ENCODE measurements at regions not wholly inside any gene's neighbourhood (a gene's known extent, or its start where the extent isn't known, plus 50 kb on each side); places are given as distances from the start of the nearest gene placed in this dataset.

DNA sequence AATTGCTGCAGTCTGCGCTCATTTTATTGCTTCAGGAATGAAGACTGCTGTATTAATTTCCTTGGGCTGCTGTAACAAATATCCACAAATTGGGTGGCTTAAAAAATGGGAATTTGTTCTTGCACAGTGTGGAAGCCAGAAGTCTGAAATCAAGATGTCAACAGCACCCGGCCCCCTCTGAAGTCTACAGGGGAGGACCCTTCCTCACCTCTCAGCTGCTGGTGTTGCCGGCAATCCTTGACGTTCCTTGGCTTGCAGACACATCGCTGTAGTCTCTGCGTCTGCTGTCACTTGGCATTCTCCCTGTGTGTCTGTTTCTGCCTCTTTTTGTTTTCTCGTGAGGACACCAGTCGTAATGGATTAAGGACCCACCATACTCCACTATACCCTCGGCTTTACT, 166.2 kb downstream of the PTPN20 start:
- DNase-seq (ENCODE audit: low read depth in 1 of 2, low spot score in 1 of 2): no peak

DNA sequence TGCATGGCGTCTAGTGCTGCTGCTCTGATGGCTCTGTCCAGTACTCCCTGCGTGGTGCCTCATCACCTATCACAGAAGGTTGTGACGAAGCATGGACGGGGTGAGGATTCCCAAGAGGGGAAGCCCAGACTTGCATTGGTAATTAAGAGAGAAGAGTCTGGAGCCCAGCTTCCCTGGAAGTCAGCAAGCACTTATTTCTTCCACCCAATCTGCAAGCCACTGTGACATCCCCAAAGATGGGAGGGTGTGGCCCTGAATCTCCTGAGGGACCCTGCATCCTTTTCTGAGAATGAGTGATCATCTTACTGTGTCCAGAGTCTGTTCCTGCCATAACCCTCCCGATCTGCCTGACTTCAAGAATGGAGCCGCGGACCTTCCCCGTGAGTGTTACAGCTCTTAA, 166.7 kb downstream of the PTPN20 start:
- DNase-seq (ENCODE audit: low read depth in 1 of 2, low spot score in 1 of 2): no peak

DNA sequence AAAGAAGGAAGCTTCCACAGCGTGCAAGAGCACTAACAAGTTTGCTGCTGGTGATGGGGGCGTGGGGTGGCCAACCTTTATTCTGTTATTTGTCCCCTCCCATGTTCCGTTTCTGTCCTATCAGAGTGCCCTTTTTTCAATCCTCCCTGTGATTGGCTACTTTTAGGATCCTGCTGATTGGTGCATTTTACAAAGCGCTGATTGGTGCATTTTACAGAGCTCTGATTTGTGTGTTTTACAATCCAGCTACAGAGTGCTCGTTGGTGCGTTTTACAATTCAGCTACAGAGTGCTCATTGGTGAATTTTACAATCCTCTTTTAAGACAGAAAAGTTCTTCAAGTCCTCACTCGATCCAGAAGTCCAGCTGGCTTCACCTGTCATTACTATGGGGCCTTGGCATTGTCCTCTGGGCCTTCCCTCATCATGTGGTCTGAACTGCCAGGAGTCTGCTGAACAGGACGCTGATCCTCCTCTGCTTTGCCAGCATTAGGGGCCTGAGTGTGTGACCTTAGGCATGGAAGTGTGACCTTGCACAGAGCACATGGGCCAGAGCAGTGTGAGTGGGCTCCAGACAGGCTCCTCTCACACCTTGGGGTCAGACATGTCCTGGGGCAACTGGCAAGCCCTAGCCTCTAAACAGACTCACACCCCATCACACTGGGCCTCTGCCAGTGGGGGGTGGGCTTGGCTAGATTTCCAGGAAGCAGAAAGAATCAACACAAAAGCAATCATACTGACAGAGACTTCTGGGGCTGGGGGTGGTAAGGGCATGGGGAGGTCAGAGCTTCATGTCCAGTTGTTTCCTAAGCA, 167.4 kb downstream of the PTPN20 start:
- DNase-seq (ENCODE audit: low read depth in 1 of 2, low spot score in 1 of 2): no peak

DNA sequence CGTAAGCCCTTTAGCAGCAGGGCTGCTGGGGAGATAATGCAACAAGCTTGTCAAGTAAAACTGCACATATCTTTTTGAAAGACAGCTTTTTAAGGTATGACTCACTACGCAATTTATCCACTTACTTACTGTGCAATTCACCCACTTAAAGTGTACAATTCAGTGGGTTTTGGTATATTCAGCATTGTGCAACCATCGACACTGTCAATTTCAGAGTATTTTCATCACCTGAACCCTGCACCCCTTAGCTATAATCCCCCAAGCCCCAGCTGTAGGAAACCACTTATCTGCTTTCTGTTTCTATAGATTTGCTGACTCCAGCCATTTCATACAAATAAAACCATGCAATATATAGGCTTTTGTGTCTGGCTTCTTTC, 168.0 kb downstream of the PTPN20 start:
- DNase-seq (ENCODE audit: low read depth in 1 of 2, low spot score in 1 of 2): no peak

DNA sequence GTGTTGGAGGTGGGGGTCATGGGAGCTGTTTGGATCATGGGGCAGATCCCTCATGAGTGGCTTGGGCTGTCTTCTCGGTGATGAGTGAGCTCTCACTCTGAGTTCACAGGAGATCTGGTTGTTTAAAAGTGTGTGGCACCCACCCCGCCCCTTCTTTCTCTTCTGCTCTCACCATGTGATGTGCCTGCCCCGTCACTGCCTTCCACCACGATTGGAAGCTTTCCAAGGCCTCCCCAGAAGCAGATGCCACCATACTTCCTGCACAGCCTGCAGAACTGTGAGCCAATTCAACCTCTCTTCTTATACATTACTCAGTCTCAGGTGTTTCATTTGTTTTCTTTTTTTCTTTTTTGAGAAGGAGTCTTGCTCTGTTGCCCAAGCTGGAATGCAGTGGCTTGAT, 170.0 kb downstream of the PTPN20 start:
- no peak for DNase-seq (ENCODE audit: low read depth in 1 of 2, low spot score in 1 of 2)

DNA sequence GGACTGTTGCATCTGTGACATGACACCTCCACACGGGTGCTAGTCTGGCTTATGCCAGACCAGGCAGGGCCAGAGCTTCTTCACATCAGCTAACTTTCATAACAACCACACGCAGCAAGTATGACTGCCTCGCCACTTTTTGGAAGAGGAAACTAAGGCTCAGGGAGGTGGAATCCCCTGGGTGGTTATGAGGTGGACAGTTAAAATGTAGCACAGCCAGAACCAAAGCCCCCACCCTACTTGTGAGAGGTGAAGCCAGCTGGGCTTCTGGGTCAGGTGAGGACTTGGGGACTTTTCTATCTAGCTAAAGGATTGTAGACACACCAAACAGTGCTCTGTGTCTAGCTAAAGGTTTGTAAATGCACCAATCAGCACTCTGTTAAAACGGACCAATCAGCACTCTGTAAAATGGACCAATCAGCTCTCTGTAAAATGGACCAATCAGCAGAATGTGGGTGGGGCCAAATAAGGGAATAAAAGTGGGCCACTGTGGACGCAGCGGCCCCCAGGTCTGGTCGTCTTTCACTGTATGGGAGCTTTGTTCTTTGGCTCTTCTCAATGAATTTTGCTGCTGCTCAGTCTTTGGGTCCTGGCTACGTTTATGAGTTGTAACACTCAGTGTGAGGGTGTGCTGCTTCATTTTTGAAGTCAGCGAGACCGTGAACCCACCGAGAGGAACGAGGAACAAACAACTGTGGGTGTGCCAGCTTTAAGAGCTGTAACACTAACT, 171.0 kb downstream of the PTPN20 start:
- DNase-seq (ENCODE audit: low read depth in 1 of 2, low spot score in 1 of 2): no peak

DNA sequence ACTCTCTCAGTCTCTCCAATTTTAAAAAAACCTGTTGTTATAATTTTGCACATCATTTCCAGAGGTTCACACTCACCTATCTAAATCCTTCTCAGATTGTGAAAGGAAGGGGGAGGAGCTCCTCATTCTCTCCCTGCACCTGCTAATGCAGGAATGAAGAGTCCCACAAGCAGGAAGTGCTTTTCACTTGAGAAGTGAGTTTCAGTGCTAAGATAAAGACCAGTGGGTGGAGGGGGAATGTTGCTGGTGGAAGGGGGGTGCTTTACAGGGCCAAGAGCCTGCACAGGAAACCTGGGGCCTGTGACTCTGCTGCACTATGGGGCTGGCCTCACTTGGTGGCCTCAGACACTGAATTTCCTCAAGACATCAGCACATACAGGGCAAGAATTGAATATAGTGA, 176.4 kb downstream of the PTPN20 start:
- DNase-seq (ENCODE audit: low read depth in 1 of 2, low spot score in 1 of 2): no peak

DNA sequence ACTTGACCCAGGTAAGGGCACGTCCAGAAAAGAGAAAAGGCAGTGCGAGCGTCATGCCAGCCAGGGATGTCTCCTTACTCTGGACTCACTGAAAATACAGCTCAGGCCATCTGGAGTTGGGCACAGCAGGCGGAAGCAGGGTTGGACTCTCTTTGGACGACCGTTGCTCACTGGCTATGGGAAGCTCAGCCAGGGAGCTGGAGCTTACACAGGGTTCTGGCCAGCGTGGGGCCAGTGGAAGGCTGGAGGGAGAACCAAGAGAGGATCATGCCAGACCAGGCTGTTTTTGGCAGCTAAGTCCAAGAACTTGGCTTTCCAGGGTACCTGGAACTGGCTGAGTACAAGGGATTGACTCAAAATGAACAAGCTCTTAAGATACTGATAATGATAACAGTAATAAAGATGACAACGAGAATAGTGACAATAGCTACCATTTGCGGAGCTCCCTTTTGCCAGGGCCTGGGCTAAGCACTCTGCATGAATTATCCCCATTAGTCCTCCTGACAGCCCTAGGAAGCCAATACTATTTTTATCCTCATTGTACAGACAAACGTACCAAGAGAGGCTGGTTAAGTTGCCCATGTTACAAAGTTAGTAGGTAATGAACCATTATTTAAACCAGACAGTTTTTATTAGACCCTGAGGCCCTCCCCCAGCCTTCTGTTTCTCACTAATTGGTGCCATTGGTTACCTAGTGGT, 177.6 kb downstream of the PTPN20 start:
- DNase-seq (ENCODE audit: low read depth in 1 of 2, low spot score in 1 of 2): no peak

DNA sequence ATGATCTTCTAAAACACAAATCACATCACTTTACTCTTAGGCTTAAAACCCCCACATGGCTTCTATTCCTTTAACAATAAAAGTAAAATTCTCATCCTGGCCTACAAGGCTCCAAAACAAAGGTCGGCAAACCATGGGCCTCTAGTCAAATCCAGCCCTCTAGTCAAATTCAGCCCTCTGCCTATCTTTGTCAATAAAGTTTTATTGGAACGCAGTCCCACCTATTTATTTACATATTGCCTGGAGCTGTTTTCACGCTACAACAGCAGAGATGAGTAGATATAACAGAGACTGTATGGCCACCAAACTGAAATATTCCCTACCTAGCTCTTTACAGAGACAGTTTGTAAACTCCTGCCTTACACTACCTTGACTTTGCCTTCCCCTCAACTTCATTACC, 178.8 kb downstream of the PTPN20 start:
- no peak for DNase-seq (ENCODE audit: low read depth in 1 of 2, low spot score in 1 of 2)

DNA sequence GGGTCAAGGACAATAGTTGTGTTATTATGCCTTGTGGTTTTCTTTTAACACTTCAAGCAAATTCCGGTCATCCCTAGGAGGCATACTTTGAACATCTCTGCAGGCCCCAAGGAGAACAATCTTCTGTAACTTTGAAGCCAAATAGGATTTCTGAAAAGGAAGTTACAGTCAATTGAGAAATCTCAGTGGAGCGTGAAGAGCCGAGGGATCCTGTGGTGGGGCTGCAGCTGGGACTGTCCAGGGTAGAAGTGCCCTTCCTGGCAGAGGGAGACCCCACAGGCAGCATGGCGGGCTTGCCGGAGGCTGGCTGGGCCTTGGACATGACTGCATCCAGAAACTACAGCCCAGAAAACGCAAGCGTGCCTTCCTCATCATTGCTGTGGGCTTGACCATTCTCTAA, 179.7 kb downstream of the PTPN20 start:
- DNase-seq (ENCODE audit: low read depth in 1 of 2, low spot score in 1 of 2): no peak

DNA sequence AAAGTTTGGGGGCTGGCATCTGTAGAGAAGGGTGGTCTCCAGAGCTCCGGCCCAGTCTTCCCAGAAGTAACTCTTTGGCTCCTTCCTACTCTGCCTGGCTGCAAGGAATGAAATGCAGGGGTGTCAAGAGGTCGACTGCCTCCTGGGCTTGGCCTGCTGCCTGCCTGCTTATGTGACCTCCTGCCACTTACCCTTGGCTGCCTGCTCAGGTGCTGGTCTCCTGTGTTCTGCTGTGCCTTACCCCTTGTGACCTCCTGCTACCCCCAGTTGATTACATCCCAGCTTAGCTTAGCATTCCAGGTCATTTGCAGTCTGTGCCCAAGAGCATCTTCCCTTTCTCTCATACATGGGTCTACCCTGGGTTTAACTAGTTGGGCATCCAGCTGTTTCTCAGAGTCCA, 180.2 kb downstream of the PTPN20 start:
- DNase-seq (ENCODE audit: low read depth in 1 of 2, low spot score in 1 of 2): no peak

DNA sequence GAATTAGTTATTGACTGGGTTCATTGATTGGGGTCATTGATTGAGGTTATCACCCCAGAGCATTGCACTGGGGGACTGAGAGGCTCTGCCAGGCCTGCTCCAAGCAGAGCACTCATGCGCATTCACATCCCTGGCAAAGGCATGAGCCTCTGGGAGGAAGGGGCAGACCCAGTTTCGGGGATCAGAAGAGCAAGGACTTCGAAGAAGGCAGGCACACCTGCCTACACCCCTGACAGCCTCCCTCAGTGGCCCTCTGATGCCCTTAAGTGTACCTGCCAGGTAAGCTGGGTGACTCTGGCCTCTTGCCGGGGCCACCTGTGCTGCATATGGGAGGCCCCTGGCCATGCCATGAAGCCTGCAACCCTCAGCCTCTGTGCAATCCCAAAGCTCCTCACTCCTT, 181.1 kb downstream of the PTPN20 start:
- no peak for DNase-seq (ENCODE audit: low read depth in 1 of 2, low spot score in 1 of 2)

DNA sequence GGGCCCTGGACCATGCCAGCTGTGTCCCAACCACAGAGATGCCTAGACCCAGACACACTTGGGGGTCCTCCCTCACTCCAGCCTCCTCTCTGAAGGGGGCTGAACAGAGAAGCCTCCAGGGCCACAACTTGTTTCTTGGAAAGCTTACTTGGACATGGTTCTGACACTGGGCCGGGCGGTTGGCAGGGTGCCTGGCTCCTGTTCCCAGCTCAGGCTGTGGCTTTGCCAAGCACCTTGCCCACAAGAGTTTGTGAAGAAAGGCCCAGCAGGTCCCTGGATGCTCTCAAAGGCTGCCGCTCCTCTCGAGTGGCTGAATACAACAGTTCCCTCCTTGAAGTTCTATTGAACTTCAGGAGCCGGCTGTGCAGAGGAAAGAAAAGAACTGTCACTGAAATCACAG, 181.6 kb downstream of the PTPN20 start:
- no peak for DNase-seq (ENCODE audit: low read depth in 1 of 2, low spot score in 1 of 2)

DNA sequence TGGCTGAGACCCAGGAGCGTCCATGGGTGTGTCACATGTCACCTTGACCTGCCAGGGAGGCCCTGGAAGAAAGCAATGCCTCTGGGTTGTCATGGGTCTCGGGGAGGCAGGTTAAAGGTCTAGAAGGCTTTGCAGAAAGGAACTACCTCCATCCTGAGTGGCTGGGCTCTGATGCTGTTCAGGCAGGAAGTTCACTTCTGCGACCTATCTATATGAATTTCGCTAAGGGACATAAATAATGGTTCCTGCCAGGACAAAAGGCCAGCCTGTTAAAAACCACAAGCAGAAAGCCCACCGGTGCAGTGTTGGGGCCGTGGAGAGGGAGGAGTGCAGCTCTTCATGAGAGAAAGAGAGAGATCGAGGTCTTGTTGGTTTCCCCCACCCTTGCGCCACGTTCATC, 182.9 kb downstream of the PTPN20 start:
- no peak for DNase-seq (ENCODE audit: low read depth in 1 of 2, low spot score in 1 of 2)

DNA sequence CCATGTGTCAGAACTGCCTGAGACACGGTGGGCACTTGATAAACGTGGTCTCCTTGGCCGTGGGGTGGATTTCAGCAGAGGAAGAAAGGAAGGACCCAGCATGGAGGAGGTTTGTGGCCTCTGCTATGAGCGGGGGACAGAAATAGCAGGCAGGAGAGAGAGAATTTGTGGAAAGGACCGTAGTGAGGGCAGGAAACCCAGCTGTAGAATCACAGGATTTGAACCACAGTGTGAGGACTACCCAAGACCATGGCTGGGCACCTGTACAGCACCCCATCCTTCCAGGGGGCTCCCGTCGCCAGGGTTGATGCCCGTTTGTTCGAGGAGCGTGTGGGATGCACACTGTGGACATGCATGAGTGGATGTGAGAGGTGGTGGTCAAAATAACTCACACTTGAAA, 183.4 kb downstream of the PTPN20 start:
- no peak for DNase-seq (ENCODE audit: low read depth in 1 of 2, low spot score in 1 of 2)

DNA sequence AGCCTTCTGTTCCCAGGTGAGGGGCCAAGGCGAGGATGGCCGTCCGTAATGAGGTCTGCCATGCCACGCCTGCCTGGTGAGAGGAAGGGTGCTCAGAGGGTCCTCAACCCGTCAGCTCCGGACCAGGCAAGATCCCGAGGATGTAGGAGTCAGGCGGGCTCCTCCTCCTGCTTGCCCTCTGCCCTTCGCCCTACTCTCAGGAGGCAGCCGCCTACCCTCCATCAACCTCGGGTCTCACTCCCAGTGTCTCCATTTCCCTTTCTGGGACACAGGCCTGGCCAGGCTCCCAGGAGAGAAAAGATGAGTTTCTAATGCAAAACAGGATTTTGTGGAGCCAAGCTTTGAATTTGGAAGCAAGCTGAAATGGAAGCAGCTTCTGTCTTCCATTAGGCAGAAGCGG, 184.0 kb downstream of the PTPN20 start:
- DNase-seq (ENCODE audit: low read depth in 1 of 2, low spot score in 1 of 2): no peak

DNA sequence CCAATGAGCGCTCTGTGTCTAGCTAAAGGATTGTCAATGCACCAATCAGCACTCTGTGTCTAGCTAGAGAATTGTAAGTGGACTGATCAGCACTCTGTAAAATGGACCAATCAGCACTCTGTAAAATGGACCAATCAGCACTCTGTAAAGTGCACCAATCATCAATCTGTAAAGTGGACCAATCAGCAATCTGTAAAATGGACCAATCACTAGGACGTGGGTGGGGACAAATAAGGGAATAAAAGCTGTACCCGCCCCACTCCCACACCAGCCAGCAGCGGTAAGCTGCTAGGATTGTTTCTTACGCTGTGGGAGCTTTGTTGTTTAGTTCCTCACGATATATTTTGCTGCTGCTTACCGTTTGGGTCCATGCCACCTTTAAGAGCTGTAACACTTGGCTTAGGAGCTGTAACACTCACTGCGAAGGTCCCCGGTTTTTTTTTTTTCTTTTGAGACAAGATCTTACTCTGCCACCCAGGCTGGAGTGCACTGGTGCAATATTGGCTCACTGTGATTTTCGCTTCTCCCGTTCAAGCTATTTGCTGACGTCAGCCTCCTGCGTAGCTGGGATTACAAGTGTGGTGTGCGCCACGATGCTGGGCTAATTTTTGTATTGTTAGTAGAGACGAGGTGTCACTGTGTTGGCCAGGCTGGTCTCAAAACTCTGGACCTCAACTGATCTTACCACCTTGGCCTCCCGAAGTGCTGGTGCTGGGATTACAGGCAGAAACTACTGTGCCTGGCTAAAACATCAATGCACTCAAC, 184.8 kb downstream of the PTPN20 start:
- no peak for DNase-seq (ENCODE audit: low read depth in 1 of 2, low spot score in 1 of 2)

DNA sequence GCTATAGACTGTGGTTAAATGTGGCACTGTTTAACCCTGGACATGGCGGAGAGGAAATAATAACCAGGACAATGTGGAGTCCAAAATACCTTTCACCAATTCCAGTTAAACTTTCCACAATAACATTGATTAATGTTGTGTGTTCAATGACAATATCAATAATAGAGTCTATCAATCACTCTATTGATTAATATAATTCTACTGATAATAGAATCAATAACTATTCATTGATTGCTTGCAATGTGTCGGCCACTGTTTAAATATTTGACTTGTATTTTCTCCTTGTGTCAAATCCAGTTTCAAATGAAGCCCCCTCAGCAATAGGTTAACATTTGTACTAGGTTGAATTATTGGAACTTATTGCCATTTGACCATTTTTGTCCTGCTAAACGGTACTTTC, 187.0 kb downstream of the PTPN20 start:
- no peak for DNase-seq (ENCODE audit: low read depth in 1 of 2, low spot score in 1 of 2)

DNA sequence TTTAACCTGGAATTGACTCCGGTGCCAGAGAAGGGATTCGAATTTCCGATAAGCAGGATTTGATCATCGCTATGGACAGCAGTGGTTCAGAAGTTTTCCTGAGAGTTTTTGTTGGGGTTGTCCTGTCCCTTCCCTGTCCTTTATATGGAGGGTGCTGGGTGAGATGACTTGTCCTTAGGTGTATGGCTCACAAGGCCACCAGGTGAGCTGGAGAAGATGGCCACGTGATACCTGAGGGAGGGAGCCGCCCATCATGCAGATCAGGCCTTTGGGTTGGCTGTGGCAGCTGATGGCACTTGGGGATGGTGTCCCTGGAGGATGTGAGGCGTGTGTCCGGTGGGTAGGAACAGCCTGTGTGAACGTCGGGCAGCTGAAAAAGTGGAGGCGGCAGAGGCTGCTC, 187.7 kb downstream of the PTPN20 start:
- no peak for DNase-seq (ENCODE audit: low read depth in 1 of 2, low spot score in 1 of 2)

DNA sequence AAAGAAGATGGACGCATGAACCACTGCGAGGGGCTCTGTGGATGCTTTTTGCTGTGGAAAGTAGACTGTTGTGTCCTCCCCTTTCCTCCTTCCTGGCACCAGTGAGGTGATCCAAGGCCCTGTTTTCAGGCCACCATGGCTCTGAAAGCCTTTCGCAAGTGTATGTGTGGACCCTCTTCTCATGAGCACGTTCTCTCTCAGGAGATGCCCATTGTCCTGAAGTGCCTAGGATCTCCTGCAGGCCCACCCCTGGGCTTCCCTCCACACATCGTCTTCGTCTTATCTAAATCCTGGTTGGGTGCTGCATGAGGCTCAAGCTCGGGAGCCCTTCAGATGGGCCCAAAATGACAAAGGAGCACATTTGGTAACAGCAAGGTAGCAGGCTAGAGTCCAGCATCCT, 188.2 kb downstream of the PTPN20 start:
- DNase-seq (ENCODE audit: low read depth in 1 of 2, low spot score in 1 of 2): no peak

DNA sequence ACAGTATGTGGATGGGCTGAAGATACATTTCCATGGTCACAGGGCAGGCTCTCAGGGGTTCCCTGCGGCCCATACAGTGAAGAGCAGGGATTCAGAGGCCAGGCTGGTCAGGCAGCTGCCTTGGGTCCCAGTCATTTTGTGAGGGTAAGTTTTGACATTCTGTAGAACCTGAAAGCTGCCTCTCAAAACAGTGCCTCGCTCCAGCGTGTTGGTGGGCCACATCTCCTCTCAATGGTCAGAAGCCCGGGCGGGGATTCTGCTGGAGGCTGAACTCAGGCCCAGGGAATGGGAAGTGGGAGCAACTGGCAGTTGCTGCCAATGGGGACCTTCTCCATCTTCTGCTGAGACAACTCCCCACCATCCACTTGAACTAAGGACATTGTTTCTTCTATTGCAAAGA, 190.0 kb downstream of the PTPN20 start:
- no peak for DNase-seq (ENCODE audit: low read depth in 1 of 2, low spot score in 1 of 2)

DNA sequence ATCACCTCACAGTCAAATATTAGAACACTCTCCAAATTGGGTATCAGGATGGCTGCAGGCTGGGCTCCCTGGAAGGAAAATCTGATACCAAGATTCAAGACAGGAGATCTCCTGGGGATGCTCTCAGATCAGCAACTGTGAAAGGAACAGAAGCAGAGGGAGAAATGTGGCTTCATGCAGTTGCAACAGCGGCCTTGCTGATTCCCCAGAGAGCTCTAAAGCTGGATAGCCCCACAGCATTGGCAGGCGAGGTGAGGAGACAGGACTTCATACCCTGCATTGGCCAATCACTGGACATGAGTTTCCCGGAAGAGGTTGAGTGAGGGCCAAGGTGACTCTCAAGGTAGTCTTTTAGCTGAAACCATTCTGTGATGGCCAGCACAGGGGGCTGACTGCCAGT, 190.6 kb downstream of the PTPN20 start:
- no peak for DNase-seq (ENCODE audit: low read depth in 1 of 2, low spot score in 1 of 2)
